OCI-LY7 (cell line): ENCODE measurements at regions not wholly inside any gene's neighbourhood (a gene's known extent, or its start where the extent isn't known, plus 50 kb on each side); places are given as distances from the start of the nearest gene placed in this dataset.

Experiments used
- BruUV-seq: library from RNA; stranded (reverse); fragments of 400-500 nt; replicated peaks from 2 replicates; lab custom pipeline; 2021; lab: Mats Ljungman, UMichigan
- CTCF ChIA-PET: fragments of 300-600 bp; sonication (Branson Sonifier 250); formaldehyde crosslinking; loops from one replicate; lab custom pipeline; 2022; ENCODE audit warnings: antibody characterized with exemption; ENCODE audit not compliant: unreplicated experiment; lab: Charles Lee
- POLR2A ChIA-PET: fragments of 300-600 bp; sonication (Branson Sonifier 250); formaldehyde crosslinking; loops from one replicate; lab custom pipeline; 2022; ENCODE audit warnings: antibody characterized with exemption; lab: Charles Lee
- DNase-seq: peaks from one replicate; pipeline ENCODE4 v3.0.0-alpha.2; 2015; ENCODE audit warnings: low spot score
- H2AFZ ChIP-seq: fragments of 200-600 bp; sonication (generic), shearing (Covaris generic); 2 replicates; pipeline ENCODE4 v1.6.1; 2014; ENCODE audit warnings: mild to moderate bottlenecking, antibody characterized with exemption, low read length, moderate library complexity
- H3K27ac ChIP-seq: fragments of 200-600 bp; sonication (generic); 2 replicates; pipeline ENCODE4 v1.5.1; 2014; ENCODE audit warnings: mixed run types, low read depth, mild to moderate bottlenecking, moderate library complexity, low read length, inconsistent platforms; ENCODE audit not compliant: poor library complexity, severe bottlenecking
- H3K36me3 ChIP-seq: fragments of 200-600 bp; sonication (generic); 2 replicates; pipeline ENCODE4 v1.6.1; 2014; ENCODE audit warnings: mild to moderate bottlenecking, antibody characterized with exemption, low read length, moderate library complexity, mixed read lengths; ENCODE audit not compliant: insufficient read depth
- H3K4me1 ChIP-seq: fragments of 200-600 bp; sonication (generic); 2 replicates; pipeline ENCODE4 v1.5.1; 2014; ENCODE audit warnings: mild to moderate bottlenecking, low read length; ENCODE audit not compliant: insufficient read depth, poor library complexity, severe bottlenecking
- H3K4me2 ChIP-seq: fragments of 200-600 bp; sonication (generic); 2 replicates; pipeline ENCODE4 v1.6.1; 2014; ENCODE audit warnings: mild to moderate bottlenecking, low read length
- H3K4me3 ChIP-seq: fragments of 200-600 bp; sonication (generic); 2 replicates; pipeline ENCODE4 v1.5.1; 2014; ENCODE audit warnings: mild to moderate bottlenecking, low read depth, low read length; ENCODE audit not compliant: poor library complexity, severe bottlenecking
- H3K79me2 ChIP-seq: fragments of 200-600 bp; sonication (generic); 2 replicates; pipeline ENCODE4 v1.6.1; 2016; ENCODE audit warnings: low read depth, mild to moderate bottlenecking, low read length, moderate library complexity, mixed read lengths; ENCODE audit not compliant: insufficient read depth
- H3K9me2 ChIP-seq: fragments of 200-600 bp; sonication (generic); 2 replicates; pipeline ENCODE4 v1.6.1; 2016; ENCODE audit warnings: mild to moderate bottlenecking, low read length, mixed read lengths; ENCODE audit not compliant: insufficient read depth
- H3K9me3 ChIP-seq: fragments of 200-600 bp; sonication (generic); 2 replicates; pipeline ENCODE4 v1.6.1; 2014; ENCODE audit warnings: mild to moderate bottlenecking, mixed run types, low read length, mixed read lengths
- H4K20me1 ChIP-seq: fragments of 200-600 bp; sonication (generic); 2 replicates; pipeline ENCODE4 v1.6.1; 2014; ENCODE audit warnings: mild to moderate bottlenecking, antibody characterized with exemption, low read length, moderate library complexity, mixed read lengths; ENCODE audit not compliant: insufficient read depth
- CTCF ChIP-seq: fragments of 200-600 bp; sonication (generic); conservative IDR thresholded peaks from 2 replicates; pipeline ENCODE4 v1.5.1; 2014; ENCODE audit warnings: mild to moderate bottlenecking, antibody characterized with exemption, low read length, moderate library complexity, mixed read lengths
- EZH2phosphoT487 ChIP-seq: fragments of 200-600 bp; sonication (generic); IDR thresholded peaks from 2 replicates; pipeline ENCODE4 v1.6.1; 2018; ENCODE audit warnings: low read depth, borderline replicate concordance, mild to moderate bottlenecking, mixed run types, antibody characterized with exemption, low read length, moderate library complexity, mixed read lengths
- intact Hi-C: fragments of 100-400 bp; cut with micrococcal nuclease; formaldehyde crosslinking; loops from one replicate; pipeline ENCODE4 v1.10.0; 2022; ENCODE audit not compliant: unreplicated experiment

- intact Hi-C loops, result no loop called here
- Histone ChIP-seq H3K9me2 (no peaks in the 10 kb centered on the region), H3K36me3 (no peaks in the 10 kb centered on the region), H3K9me3 (no peaks in the 10 kb centered on the region), H3K79me2 (no peaks in the 10 kb centered on the region), H3K27ac (no peak overlapping the region), H2AFZ (no peak overlapping the region), H3K4me3 (no peak overlapping the region), H3K4me2 (no peak overlapping the region), H4K20me1 (no peaks in the 10 kb centered on the region; the same call in 1 of the 2 replicates), H3K4me1 (no peaks in the 10 kb centered on the region)
- no peak for DNase-seq
- ChIA-PET POLR2A (no interaction called here), CTCF (no interaction called here)
- no TSS peak for BruUV-seq
- no peak for TF ChIP-seq EZH2phosphoT487
- TF ChIP-seq CTCF, result no peak
Observed at GRCh38 chr11:70594606-70595005, 196.3 kb downstream of the CTTN start.

GRCh38 chr11:70595016-70595415 is 196.7 kb downstream of the CTTN start:
- H3K9me2 ChIP-seq, result no peaks in the 10 kb centered on the region
- ChIA-PET CTCF (no interaction called here), POLR2A (no interaction called here)
- no peak overlapping the region for H3K4me2 ChIP-seq
- H3K9me3 ChIP-seq, result no peaks in the 10 kb centered on the region
- intact Hi-C loops, result no loop called here
- H3K27ac ChIP-seq, result no peak overlapping the region
- H4K20me1 ChIP-seq, result no peaks in the 10 kb centered on the region; the same call in 1 of the 2 replicates
- BruUV-seq, result no TSS peak
- TF ChIP-seq EZH2phosphoT487 (no peak), CTCF (no peak)
- no peaks in the 10 kb centered on the region for H3K79me2 ChIP-seq
- H2AFZ ChIP-seq, result no peak overlapping the region
- no peak overlapping the region for H3K4me3 ChIP-seq
- H3K4me1 ChIP-seq, result no peaks in the 10 kb centered on the region
- no peaks in the 10 kb centered on the region for H3K36me3 ChIP-seq
- no peak for DNase-seq

- POLR2A ChIA-PET, result no interaction called here
Observed at GRCh38 chr11:70595452-70595851, 197.1 kb downstream of the CTTN start.

More at GRCh38 chr11:70595452-70595851, 197.1 kb downstream of the CTTN start:
- H2AFZ ChIP-seq, result no peak overlapping the region
- no peaks in the 10 kb centered on the region for H3K9me2 ChIP-seq
- H3K27ac ChIP-seq, result no peak overlapping the region
- no peak for TF ChIP-seq CTCF
- no peak for TF ChIP-seq EZH2phosphoT487
- no peaks in the 10 kb centered on the region; the same call in 1 of the 2 replicates for H4K20me1 ChIP-seq
- H3K4me2 ChIP-seq, result no peak overlapping the region
- CTCF ChIA-PET, result no interaction called here
- H3K4me1 ChIP-seq, result no peaks in the 10 kb centered on the region
- intact Hi-C loops, result no loop called here
- H3K4me3 ChIP-seq, result no peak overlapping the region
- H3K36me3 ChIP-seq, result no peaks in the 10 kb centered on the region
- no peak for DNase-seq
- no peaks in the 10 kb centered on the region for H3K9me3 ChIP-seq
- no TSS peak for BruUV-seq
- H3K79me2 ChIP-seq, result no peaks in the 10 kb centered on the region
